ENCODE measurements at regions not wholly inside any gene's neighbourhood (a gene's known extent, or its start where the extent isn't known, plus 50 kb on each side); places are given as distances from the start of the nearest gene placed in this dataset.

GRCh38 chr22:49271831-49272230 lies 555.8 kb downstream of the BRD1 start:
- DNase-seq (ENCODE audit: low read depth) (no peak), FAIRE-seq (no peak)
- H3K27me3 ChIP-seq (ENCODE audit: control insufficient read depth, insufficient read depth, low read length): no peaks in the 10 kb centered on the region
- H3K36me3 ChIP-seq (ENCODE audit: control insufficient read depth, insufficient read depth, low read length): no peaks in the 10 kb centered on the region
- no peak for TF ChIP-seq CTCF (IDR thresholded peaks at IDR 0.05; ENCODE audit: insufficient read depth, low read length, severe bottlenecking)
- H3K4me3 ChIP-seq (ENCODE audit: low read depth, low read length): no peak overlapping the region

GRCh38 chr22:49271369-49271727 lies 556.3 kb downstream of the BRD1 start:
- no peaks in the 10 kb centered on the region for H3K27me3 ChIP-seq (ENCODE audit: control insufficient read depth, insufficient read depth, low read length)
- no peak overlapping the region for H3K4me3 ChIP-seq (ENCODE audit: low read depth, low read length)
- no peak for FAIRE-seq
- TF ChIP-seq CTCF (IDR thresholded peaks at IDR 0.05; ENCODE audit: insufficient read depth, low read length, severe bottlenecking): no peak
- DNase-seq (ENCODE audit: low read depth): no peak
- no peaks in the 10 kb centered on the region for H3K36me3 ChIP-seq (ENCODE audit: control insufficient read depth, insufficient read depth, low read length)

- no peak for FAIRE-seq
- no peak for DNase-seq (ENCODE audit: low read depth)
- no peak for TF ChIP-seq CTCF (IDR thresholded peaks at IDR 0.05; ENCODE audit: insufficient read depth, low read length, severe bottlenecking)
- Histone ChIP-seq H3K4me3 (ENCODE audit: low read depth, low read length) (no peak overlapping the region), H3K27me3 (ENCODE audit: control insufficient read depth, insufficient read depth, low read length) (no peaks in the 10 kb centered on the region), H3K36me3 (ENCODE audit: control insufficient read depth, insufficient read depth, low read length) (no peaks in the 10 kb centered on the region)
These were observed 556.9 kb downstream of the BRD1 start for GRCh38 chr22:49270595-49271368.

- TF ChIP-seq CTCF (IDR thresholded peaks at IDR 0.05; ENCODE audit: insufficient read depth, low read length, severe bottlenecking): no peak
- Histone ChIP-seq H3K27me3 (ENCODE audit: control insufficient read depth, insufficient read depth, low read length) (no peaks in the 10 kb centered on the region), H3K4me3 (ENCODE audit: low read depth, low read length) (no peak overlapping the region), H3K36me3 (ENCODE audit: control insufficient read depth, insufficient read depth, low read length) (no peaks in the 10 kb centered on the region)
- DNase-seq (ENCODE audit: low read depth) (no peak), FAIRE-seq (no peak)
These were observed 557.7 kb downstream of the BRD1 start for GRCh38 chr22:49269928-49270327.

- FAIRE-seq (no peak), DNase-seq (ENCODE audit: low read depth) (no peak)
- Histone ChIP-seq H3K36me3 (ENCODE audit: control insufficient read depth, insufficient read depth, low read length) (no peaks in the 10 kb centered on the region), H3K27me3 (ENCODE audit: control insufficient read depth, insufficient read depth, low read length) (no peaks in the 10 kb centered on the region), H3K4me3 (ENCODE audit: low read depth, low read length) (no peak overlapping the region)
- TF ChIP-seq CTCF (IDR thresholded peaks at IDR 0.05; ENCODE audit: insufficient read depth, low read length, severe bottlenecking): no peak
These were observed 558.3 kb downstream of the BRD1 start for GRCh38 chr22:49269371-49269770.

GRCh38 chr22:49268924-49269323 lies 558.7 kb downstream of the BRD1 start:
- no peak for FAIRE-seq
- no peaks in the 10 kb centered on the region for H3K27me3 ChIP-seq (ENCODE audit: control insufficient read depth, insufficient read depth, low read length)

More at GRCh38 chr22:49268924-49269323, 558.7 kb downstream of the BRD1 start:
- Histone ChIP-seq H3K4me3 (ENCODE audit: low read depth, low read length) (no peak overlapping the region), H3K36me3 (ENCODE audit: control insufficient read depth, insufficient read depth, low read length) (no peaks in the 10 kb centered on the region)
- no peak for DNase-seq (ENCODE audit: low read depth)
- no peak for TF ChIP-seq CTCF (IDR thresholded peaks at IDR 0.05; ENCODE audit: insufficient read depth, low read length, severe bottlenecking)

Data from bronchial epithelial cell (primary cell).